22Rv1 (cell line): ENCODE measurements at regions not wholly inside any gene's neighbourhood (a gene's known extent, or its start where the extent isn't known, plus 50 kb on each side); places are given as distances from the start of the nearest gene placed in this dataset.

Source experiments
- CTCF ChIP-seq: fragments of 450-650 bp; IDR thresholded peaks from 2 replicates; pipeline ENCODE4 v1.5.1; 2017; ENCODE audit warnings: mild to moderate bottlenecking
- ZFX ChIP-seq: fragments of 450-650 bp; IDR thresholded peaks from 2 replicates; pipeline ENCODE4 v1.6.1; 2017; ENCODE audit warnings: antibody characterized with exemption, borderline replicate concordance

DNA sequence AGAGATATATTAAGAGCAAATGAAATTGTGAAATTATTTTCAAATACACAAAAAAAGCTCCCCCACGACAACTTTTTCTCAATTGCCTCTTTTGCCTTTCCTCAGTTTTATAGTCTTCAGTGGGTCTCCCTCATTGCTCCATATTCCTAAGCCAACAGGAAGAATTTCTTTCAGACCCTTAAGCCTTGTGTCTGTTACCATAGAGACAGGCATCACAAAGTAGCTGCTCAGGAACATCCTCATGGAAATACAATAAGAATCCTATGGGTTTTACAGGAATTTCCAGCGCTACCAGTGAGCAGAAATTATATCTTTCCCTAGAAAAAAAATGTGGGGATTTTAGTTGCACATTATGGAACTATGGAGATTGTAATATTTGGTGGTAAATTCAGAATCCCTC, 121.9 kb upstream of the DMD start:
- TF ChIP-seq CTCF (no peak), ZFX (no peak)
